ENCODE measurements at regions not wholly inside any gene's neighbourhood (a gene's known extent, or its start where the extent isn't known, plus 50 kb on each side); places are given as distances from the start of the nearest gene placed in this dataset.

DNA sequence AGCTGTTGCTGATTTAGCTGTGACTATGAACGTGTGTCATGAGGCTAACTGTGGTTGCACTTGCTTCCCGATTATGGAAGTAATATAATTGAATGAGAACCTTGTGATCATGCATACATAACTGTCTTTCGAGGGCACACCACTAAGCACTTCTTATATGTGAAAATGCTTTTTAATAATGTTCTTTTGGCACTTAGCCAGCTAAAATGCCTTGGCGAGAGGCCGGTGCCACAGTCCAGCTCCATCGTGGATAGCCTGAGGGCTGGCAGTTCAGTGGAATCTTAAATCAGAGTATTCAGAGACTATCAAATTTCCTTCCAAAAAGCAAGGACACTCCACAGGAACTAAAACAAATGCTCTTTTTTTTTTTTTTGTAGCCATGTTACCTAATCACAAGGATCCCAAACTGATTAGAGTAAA is 161.6 kb upstream of the FRMD4B start:
- ATAC-seq (no peak), DNase-seq (ENCODE audit: low spot score) (no peak)
- Mint-ChIP-seq H3K36me3 (no peaks in the 10 kb centered on the region), H3K9me3 (no peaks in the 10 kb centered on the region), H3K27me3 (peaks cover 12 to 41% of the 10 kb centered on the region in 2 donors), H3K27ac (no peak overlapping the region), H3K4me3 (no peak overlapping the region), H3K4me1 (ENCODE audit: low read depth in 2 of 2) (no peaks in the 10 kb centered on the region)

DNA sequence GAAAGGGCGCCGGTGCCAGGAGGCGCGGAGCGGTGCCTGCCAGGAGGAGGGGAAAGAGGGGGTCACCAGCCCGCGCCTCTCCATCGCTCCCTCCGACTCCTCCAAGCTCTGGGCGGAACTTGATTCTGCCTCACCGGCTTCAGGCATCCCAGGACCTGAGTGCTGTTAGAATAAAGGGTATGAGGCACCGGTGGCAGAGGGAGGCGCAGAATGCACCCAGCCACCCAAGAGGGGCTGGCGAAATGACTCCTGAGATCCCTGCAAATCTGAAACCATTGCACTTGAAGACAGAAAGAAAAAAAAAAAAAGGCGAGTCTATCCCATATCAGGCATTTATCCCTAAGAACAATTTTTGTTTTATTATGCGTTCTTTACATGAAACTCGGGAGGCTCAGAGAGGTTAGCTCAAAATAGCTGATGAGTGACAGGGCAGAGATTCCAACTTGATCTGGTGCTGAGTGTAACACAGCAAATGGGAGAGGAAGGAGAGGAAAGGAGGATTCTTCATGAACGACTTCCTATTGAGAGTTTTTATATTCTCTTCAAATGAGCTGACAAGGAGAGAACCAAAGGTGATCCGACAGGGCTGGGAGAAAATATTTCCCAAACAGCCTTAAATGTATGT is 157.0 kb upstream of the FRMD4B start:
- Mint-ChIP-seq H3K4me1 (ENCODE audit: low read depth in 2 of 2) (peaks cover 0 to 3% of the 10 kb centered on the region in 2 donors), H3K27ac (no peak overlapping the region), H3K9me3 (no peaks in the 10 kb centered on the region), H3K4me3 (no peak overlapping the region), H3K27me3 (peaks cover 27 to 57% of the 10 kb centered on the region in 2 donors), H3K36me3 (no peaks in the 10 kb centered on the region)
- DNase-seq (ENCODE audit: low spot score) = no peak
- ATAC-seq = no peak

DNA sequence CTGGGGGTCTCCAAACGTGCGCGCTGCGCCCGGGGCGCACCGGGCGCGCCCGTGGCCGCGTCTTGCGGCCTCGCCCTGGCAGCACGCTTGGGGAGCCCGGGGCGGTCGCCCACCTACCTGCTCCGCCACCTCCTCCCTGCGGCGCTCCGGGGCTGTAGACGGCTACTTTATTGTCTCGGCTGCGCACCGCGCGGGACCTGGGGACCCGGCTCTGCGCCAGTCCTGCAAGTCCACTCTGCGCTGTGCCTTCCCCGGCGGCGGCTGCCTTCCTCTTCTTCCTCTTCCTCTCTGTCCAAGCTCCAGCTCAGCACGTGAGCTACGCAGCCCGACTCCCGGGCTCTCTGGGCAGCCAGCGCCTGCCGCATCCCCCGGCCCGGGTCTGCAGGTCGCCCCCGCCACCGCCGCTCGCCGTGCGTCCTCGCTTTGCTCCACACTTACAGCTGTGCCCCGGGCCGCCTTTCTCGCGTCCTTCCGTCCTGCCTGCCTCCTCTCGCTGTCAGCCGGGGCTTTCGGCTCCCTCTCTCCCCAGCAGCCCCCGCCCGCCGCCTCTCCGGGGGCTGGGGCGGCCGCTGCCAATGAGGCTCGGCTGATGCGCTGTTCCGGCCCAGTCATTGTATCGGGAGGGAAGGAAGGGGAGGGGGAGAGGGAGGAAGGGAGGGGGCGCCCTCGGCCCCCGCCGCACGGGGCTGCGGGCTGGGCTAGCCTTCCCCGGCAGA is 156.4 kb upstream of the FRMD4B start:
- H3K4me1 Mint-ChIP-seq (ENCODE audit: low read depth in 2 of 2) = peaks cover 0 to 3% of the 10 kb centered on the region in 2 donors
- ATAC-seq (no peak), DNase-seq (ENCODE audit: low spot score) (no peak)
- no peak overlapping the region for H3K4me3 Mint-ChIP-seq
- H3K27ac Mint-ChIP-seq = no peak overlapping the region
- no peaks in the 10 kb centered on the region for H3K36me3 Mint-ChIP-seq
- H3K9me3 Mint-ChIP-seq = no peaks in the 10 kb centered on the region
- H3K27me3 Mint-ChIP-seq = peaks cover 27 to 57% of the 10 kb centered on the region in 2 donors

DNA sequence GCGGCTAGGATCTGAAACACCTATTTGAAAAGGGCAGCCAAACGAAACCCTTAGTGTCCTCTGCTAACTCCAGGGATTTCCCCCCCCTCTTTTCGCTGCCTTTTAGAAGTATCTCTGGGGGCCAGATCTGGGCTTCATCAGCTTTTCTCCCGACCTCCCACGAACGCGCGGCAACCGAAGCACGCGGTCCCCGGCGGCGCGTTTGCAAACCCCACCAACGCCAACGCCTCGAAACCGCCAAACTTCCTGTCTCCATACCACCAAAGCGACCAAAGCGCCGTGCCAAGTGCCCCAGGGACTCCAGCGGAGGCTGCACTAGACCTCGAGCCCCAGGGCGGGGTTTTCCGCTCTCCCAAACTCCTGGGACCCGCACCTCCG is 155.8 kb upstream of the FRMD4B start:
- Mint-ChIP-seq H3K36me3 (no peaks in the 10 kb centered on the region), H3K27ac (no peak overlapping the region), H3K4me1 (ENCODE audit: low read depth in 2 of 2) (peaks cover 0 to 3% of the 10 kb centered on the region in 2 donors), H3K9me3 (no peaks in the 10 kb centered on the region), H3K4me3 (no peak overlapping the region), H3K27me3 (peaks cover 27 to 57% of the 10 kb centered on the region in 2 donors)
- DNase-seq (ENCODE audit: low spot score) (no peak), ATAC-seq (no peak)

DNA sequence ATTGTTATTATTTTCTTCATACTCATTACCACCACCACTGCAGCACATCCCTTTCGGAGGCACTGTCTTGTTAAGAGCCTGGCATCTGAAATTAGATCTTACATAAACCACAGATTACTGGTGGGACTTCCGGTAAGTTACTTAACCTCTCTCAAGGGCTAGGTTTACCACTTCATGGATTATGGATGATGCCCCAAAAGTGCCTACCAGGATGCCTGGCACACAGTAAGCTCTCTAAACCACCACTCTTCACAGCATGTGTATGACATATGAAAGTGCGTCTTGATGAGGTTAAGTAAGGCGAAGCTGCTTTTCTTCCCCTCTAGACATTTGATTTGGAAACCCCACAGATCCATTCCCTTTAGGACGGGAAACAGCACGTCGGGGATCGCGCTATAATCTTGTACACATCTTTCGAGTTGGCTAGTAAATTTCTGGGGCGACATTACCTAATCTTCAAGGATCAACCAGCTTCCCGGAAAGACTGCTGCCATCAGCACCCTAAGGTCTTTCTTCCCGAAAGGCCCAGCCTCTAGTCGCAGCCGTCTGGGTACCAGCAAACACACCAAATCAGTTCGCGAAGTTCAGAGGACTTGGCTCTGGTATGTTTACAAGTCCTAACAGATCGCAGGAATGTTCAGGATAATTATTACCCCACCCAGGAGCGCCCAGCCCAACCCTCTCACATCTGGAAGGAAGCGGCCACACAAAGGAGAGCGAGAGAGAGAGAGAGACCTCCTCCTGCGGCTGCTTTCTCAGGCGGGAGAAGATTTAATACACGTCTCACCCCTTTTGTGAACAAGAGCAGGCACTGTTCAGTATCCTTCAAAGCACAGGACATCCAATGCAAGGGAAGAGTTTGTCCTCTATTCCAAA is 155.1 kb upstream of the FRMD4B start:
- no peak overlapping the region for H3K27ac Mint-ChIP-seq
- ATAC-seq (no peak), DNase-seq (ENCODE audit: low spot score) (no peak)
- peaks cover 0 to 3% of the 10 kb centered on the region in 2 donors for H3K4me1 Mint-ChIP-seq (ENCODE audit: low read depth in 2 of 2)
- H3K27me3 Mint-ChIP-seq = peaks cover 27 to 57% of the 10 kb centered on the region in 2 donors
- no peak overlapping the region for H3K4me3 Mint-ChIP-seq
- no peaks in the 10 kb centered on the region for H3K36me3 Mint-ChIP-seq
- no peaks in the 10 kb centered on the region for H3K9me3 Mint-ChIP-seq

DNA sequence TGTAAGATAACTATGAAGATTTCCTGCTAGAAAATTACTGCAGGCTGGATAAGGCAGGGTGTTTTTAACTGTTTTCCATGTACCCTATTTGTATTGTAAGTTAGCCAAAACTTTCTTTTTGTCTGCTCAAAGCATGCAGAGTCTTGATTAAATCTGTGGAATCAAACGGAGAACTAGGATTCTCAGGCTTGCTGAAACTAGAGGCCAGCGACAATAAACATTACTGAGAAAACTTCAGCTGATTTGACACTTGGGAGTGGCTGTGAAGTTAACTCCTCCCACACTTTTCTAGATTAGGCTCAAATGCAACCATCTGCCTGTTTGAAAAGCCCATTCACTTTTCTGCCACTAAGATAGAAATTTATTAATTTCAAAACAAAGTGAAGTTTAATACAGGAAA is 153.2 kb upstream of the FRMD4B start:
- Mint-ChIP-seq H3K27ac (no peak overlapping the region), H3K36me3 (no peaks in the 10 kb centered on the region), H3K9me3 (no peaks in the 10 kb centered on the region), H3K27me3 (peaks cover 25 to 44% of the 10 kb centered on the region in 2 donors), H3K4me1 (ENCODE audit: low read depth in 2 of 2) (peaks cover 0 to 3% of the 10 kb centered on the region in 2 donors), H3K4me3 (no peak overlapping the region)
- ATAC-seq = no peak
- no peak for DNase-seq (ENCODE audit: low spot score)

DNA sequence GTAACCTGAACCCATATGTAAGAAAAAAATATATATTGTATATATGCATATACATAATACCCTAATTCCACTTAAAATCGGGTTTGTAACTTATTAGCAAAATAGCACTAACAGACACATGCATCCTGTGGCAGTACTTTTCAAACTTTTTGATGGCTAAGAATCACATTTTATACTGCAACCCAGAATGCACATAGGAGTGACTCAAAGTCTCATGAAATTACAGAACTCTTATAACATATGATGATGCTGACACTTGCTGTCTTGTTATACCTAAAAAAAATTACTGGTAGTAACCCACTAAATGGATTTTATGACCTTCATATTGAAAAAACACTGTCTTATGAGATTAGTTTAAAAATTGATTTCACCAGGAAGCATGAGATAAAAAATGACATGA is 152.4 kb upstream of the FRMD4B start:
- Mint-ChIP-seq H3K27me3 (peaks cover 22 to 42% of the 10 kb centered on the region in 2 donors), H3K27ac (no peak overlapping the region), H3K4me3 (no peak overlapping the region), H3K9me3 (no peaks in the 10 kb centered on the region), H3K4me1 (ENCODE audit: low read depth in 2 of 2) (peaks cover 0 to 3% of the 10 kb centered on the region in 2 donors), H3K36me3 (no peaks in the 10 kb centered on the region)
- no peak for DNase-seq (ENCODE audit: low spot score)
- ATAC-seq = no peak

DNA sequence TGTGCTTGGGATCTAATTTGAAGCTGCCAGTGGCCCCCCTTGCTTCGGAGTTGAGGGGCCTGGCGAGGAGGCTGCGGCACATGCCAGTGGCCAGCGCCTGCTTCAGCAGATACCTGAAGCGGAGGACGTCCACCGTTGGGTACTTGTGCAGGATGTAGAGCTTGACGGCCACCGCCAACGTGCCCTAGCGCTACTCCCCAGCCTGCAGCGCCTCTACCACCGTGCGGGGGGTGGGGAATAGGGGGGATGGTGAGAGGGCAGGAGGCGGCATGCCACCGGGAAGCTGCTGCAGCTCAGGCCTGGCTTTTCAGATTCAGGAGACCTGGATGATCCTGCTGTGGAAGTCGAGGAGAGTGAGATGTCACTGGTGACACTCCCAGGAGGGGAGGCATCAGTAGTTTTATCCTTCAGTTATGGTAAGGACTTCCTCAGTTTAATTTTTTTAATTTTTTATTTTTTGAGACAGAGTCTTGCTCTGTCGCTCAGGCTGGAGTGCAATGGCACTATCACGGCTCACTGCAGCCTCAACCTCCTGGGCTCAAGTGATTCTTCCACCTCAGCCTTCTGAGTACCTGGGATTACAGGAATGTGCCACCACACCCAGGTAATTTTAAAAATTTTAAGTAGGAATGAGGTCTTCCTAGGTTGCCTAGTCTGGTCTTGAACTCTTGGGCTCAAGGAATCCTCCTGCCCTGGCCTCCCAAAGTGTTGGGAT is 150.6 kb upstream of the FRMD4B start:
- H3K27ac Mint-ChIP-seq = no peak overlapping the region
- no peak for DNase-seq (ENCODE audit: low spot score)
- H3K9me3 Mint-ChIP-seq = no peaks in the 10 kb centered on the region
- no peaks in the 10 kb centered on the region for H3K36me3 Mint-ChIP-seq
- peaks cover 14 to 32% of the 10 kb centered on the region in 2 donors for H3K27me3 Mint-ChIP-seq
- ATAC-seq = peak in 1 of 2 donors; percentile 28
- H3K4me3 Mint-ChIP-seq = no peak overlapping the region
- peaks cover 0 to under 1% of the 10 kb centered on the region in 2 donors for H3K4me1 Mint-ChIP-seq (ENCODE audit: low read depth in 2 of 2)

DNA sequence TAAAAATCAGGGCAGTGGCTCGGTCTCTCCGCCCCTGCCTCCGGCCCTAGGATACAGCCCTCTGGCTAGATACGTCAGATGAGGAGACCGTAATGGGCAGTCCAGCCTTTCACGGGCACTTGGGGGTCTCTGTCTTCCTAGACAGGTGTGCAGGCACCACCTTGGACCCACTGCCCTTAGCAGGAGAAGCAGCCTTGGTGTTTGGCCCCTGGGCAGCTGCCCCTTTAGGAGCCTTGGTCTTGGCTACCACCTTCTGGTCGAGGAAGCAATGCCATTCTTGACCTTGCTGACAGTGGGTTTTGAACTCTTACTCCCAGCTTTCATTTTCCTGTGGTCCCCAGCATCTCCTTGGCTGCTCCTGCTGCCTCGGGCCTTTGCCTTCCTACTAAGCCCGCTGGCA is 149.7 kb upstream of the FRMD4B start:
- H3K36me3 Mint-ChIP-seq = no peaks in the 10 kb centered on the region
- H3K4me1 Mint-ChIP-seq (ENCODE audit: low read depth in 2 of 2) = no peaks in the 10 kb centered on the region
- ATAC-seq = no peak
- H3K27me3 Mint-ChIP-seq = peaks cover 7 to 32% of the 10 kb centered on the region in 2 donors
- DNase-seq (ENCODE audit: low spot score) = no peak
- no peak overlapping the region for H3K27ac Mint-ChIP-seq
- no peaks in the 10 kb centered on the region for H3K9me3 Mint-ChIP-seq
- no peak overlapping the region for H3K4me3 Mint-ChIP-seq

DNA sequence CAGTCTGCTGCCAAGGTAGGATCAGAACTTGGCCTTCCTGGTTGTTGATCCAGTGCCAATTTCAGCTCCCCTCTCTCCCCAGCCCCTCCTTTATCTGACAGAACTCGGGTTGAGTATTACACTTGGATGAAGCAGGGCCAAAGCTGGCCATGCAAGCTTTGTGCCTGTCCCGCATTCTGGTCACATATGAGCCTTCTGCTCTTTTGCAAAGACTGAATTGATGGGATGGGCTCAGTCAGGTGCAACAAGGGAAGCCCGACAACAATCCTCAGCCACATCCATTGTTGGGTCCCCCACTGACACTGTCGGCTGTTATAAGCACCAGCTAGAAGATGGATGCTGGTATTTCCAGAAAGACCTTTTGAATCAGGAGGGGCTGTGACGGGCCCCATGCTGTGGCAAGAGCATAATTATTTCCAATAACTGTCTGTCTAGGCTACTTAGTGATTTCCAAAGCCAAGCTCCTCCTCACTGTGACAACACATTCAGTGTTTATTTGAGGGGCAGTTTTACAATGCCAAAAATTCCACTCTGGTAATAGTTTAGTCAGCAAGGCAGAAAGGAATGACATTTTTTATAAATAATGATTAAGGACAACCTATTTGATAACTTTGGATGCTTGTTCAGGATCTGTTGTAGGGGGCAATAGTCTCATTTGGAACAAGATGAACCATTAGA is 146.8 kb upstream of the FRMD4B start:
- H3K36me3 Mint-ChIP-seq = no peaks in the 10 kb centered on the region
- no peak overlapping the region for H3K27ac Mint-ChIP-seq
- DNase-seq (ENCODE audit: low spot score) = no peak
- H3K4me1 Mint-ChIP-seq (ENCODE audit: low read depth in 2 of 2) = no peaks in the 10 kb centered on the region
- peaks cover 2 to 19% of the 10 kb centered on the region in 2 donors for H3K27me3 Mint-ChIP-seq
- H3K4me3 Mint-ChIP-seq = no peak overlapping the region
- no peaks in the 10 kb centered on the region for H3K9me3 Mint-ChIP-seq
- no peak for ATAC-seq

DNA sequence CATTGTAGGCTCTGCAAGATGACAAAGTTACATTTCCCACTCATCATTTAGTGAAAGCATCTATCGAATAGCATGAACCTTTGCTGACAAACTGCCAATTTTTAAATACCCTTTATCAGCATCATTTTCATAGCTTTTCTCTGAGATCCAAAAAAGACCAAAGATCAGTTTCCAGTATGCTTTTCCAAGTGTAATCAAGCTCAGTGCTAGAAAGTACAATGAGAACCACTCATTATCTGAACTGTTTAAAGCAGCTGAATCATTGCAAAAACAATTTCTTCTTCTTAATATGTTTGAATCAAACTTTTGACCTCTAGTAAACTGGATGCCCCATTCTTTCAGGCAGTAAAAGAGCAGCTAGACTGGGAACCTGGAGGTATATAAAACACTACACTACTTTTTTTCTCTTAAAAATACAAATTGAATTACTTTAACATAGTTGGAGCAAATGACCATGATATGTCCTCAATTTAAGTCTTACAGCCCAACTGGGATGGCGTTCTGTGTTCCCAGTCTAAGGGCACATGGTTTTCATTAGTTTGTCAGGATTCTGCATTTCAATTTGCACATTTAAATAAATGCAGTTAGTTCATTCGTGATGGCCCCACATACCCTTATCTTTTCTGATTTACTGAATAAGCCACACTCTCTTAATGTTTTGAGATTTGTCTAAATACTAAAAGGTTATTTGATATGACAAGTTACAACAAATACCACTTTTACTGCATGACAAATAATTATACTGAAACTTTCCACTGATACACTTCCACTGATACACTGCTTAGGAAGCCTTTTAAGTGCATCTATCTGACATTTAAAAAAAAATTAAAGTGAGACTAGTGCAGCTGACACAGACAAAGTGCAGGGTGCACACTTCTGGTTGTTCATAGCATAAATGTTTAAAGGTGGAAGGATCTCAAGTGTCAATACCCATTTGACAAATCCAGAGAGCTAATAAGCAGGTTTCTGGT is 146.0 kb upstream of the FRMD4B start:
- no peaks in the 10 kb centered on the region for H3K4me1 Mint-ChIP-seq (ENCODE audit: low read depth in 2 of 2)
- H3K27me3 Mint-ChIP-seq = peaks cover 2 to 19% of the 10 kb centered on the region in 2 donors
- ATAC-seq (no peak), DNase-seq (ENCODE audit: low spot score) (no peak)
- H3K9me3 Mint-ChIP-seq = no peaks in the 10 kb centered on the region
- H3K36me3 Mint-ChIP-seq = no peaks in the 10 kb centered on the region
- H3K27ac Mint-ChIP-seq = no peak overlapping the region
- no peak overlapping the region for H3K4me3 Mint-ChIP-seq

DNA sequence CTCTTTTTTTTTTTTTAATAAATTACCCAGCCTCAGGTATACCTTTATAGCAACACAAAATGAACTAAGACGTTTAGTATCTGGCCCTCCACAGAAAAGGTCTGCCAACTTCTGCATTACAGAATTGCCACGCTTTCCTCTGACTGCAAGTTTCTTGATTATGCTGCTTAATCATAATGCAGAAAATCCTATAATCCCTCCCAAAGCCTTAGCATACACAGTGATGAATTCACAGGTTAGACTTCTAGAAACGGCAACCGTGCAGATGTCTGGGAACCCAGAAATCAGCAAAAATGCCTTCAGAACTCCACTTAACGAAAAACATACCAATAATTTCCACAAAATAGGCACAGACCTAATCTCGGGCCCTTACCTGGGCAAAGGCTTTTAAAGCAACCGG is 144.7 kb upstream of the FRMD4B start:
- Mint-ChIP-seq H3K4me1 (ENCODE audit: low read depth in 2 of 2) (no peaks in the 10 kb centered on the region), H3K9me3 (no peaks in the 10 kb centered on the region), H3K27me3 (peaks cover 2 to 19% of the 10 kb centered on the region in 2 donors), H3K36me3 (no peaks in the 10 kb centered on the region), H3K27ac (no peak overlapping the region), H3K4me3 (no peak overlapping the region)
- DNase-seq (ENCODE audit: low spot score) = no peak
- no peak for ATAC-seq
